CD4-positive, alpha-beta memory T cell (primary cell): ENCODE measurements at regions not wholly inside any gene's neighbourhood (a gene's known extent, or its start where the extent isn't known, plus 50 kb on each side); places are given as distances from the start of the nearest gene placed in this dataset.

Experiments
- CTCF ChIA-PET: fragments of 350-600 bp; sonication (Branson Sonifier 250); formaldehyde crosslinking; loops from one replicate; lab custom pipeline; 2021; ENCODE audit warnings: inconsistent platforms; ENCODE audit not compliant: partially characterized antibody; lab: Charles Lee
- POLR2A ChIA-PET: fragments of 350-600 bp; sonication (Branson Sonifier 250); formaldehyde crosslinking; loops from one replicate; lab custom pipeline; 2021; ENCODE audit not compliant: partially characterized antibody; lab: Charles Lee
- DNase-seq, 5 donors: peaks; one replicate each; pipeline versions ENCODE4 v3.0.0 to v3.0.0-alpha.2; 2020 to 2022; ENCODE audit warnings: mixed read lengths in 1 of 5
- H3K27ac ChIP-seq: one replicate; pipeline ENCODE4 v1.7.0; 2013; ENCODE audit warnings: low read depth, low read length
- H3K27me3 ChIP-seq: 2 replicates; pipeline ENCODE4 v1.7.0; 2013; ENCODE audit warnings: mild to moderate bottlenecking, low read length, moderate library complexity; ENCODE audit not compliant: insufficient read depth
- H3K36me3 ChIP-seq: 2 replicates; pipeline ENCODE4 v1.7.0; 2013; ENCODE audit warnings: mild to moderate bottlenecking, low read length, moderate library complexity; ENCODE audit not compliant: insufficient read depth
- H3K4me1 ChIP-seq: 2 replicates; pipeline ENCODE4 v1.7.0; 2013; ENCODE audit warnings: mild to moderate bottlenecking, low read length, moderate library complexity; ENCODE audit not compliant: insufficient read depth
- H3K4me3 ChIP-seq, 2 donors: one replicate each; pipeline ENCODE4 v1.7.0; 2013; ENCODE audit warnings: low read length in 2 of 2, mild to moderate bottlenecking in 1 of 2
- H3K9me3 ChIP-seq, 2 donors: one replicate each; pipeline ENCODE4 v1.7.0; 2013; ENCODE audit warnings: low read length in 2 of 2, control low read depth in 1 of 2; ENCODE audit not compliant: control insufficient read depth in 1 of 2
- H3K27ac Mint-ChIP-seq, 7 donors: one replicate each; pipeline ENCODE4 v1.8.0; 2020 to 2021; ENCODE audit warnings: mixed read lengths in 7 of 7, mild to moderate bottlenecking in 6 of 7, inconsistent platforms in 3 of 7, moderate library complexity in 3 of 7
- H3K27me3 Mint-ChIP-seq, 2 donors: one replicate each; pipeline ENCODE4 v1.8.0; 2020 to 2021; ENCODE audit warnings: mixed read lengths in 2 of 2
- H3K36me3 Mint-ChIP-seq, 2 donors: one replicate each; pipeline ENCODE4 v1.8.0; 2020 to 2021; ENCODE audit warnings: mixed read lengths in 2 of 2, inconsistent platforms in 1 of 2, mild to moderate bottlenecking in 1 of 2
- H3K4me1 Mint-ChIP-seq, 4 donors: one replicate each; pipeline ENCODE4 v1.8.0; 2020 to 2021; ENCODE audit warnings: mixed read lengths in 4 of 4, mild to moderate bottlenecking in 1 of 4
- H3K4me3 Mint-ChIP-seq, 8 donors: one replicate each; pipeline ENCODE4 v1.8.0; 2020 to 2021; ENCODE audit warnings: mixed read lengths in 8 of 8, mild to moderate bottlenecking in 7 of 8, moderate library complexity in 6 of 8, inconsistent platforms in 3 of 8
- H3K9me3 Mint-ChIP-seq, 8 donors: one replicate each; pipeline ENCODE4 v1.8.0; 2020 to 2021; ENCODE audit warnings: mixed read lengths in 8 of 8, mild to moderate bottlenecking in 5 of 8, inconsistent platforms in 3 of 8, moderate library complexity in 1 of 8
- intact Hi-C: fragments of 100-400 bp; cut with micrococcal nuclease; formaldehyde crosslinking; loops from one replicate; pipeline ENCODE4 v1.15.1; 2023

DNA sequence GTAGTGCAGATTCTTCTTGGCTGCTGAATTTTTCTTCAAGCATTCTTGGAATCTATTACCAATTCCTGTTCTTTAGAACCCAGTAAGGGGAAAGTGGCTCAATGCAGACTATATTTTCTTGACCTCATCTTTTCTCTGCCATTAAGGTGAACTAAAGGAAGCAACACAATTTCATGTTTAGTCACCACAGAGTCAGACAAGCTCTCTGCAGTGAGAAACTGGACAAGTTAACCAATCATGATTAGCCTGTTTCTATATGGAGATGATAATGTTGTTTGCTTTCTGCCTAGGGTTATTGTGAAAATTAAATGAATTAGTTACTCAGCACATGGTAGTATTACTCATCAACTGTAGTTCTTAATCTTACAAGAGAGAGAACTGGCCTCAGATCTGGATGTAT is 1075.1 kb downstream of the AGBL1 start:
- intact Hi-C loops, result no loop called here
- ChIA-PET CTCF (no interaction called here), POLR2A (no interaction called here)
- Histone ChIP-seq H3K9me3 (no peaks in the 10 kb centered on the region), H3K4me1 (no peaks in the 10 kb centered on the region), H3K36me3 (no peaks in the 10 kb centered on the region), H3K27me3 (no peaks in the 10 kb centered on the region), H3K4me3 (no peak overlapping the region), H3K27ac (no peak overlapping the region)
- Mint-ChIP-seq H3K27me3 (no peaks in the 10 kb centered on the region), H3K36me3 (no peaks in the 10 kb centered on the region), H3K27ac (no peak overlapping the region), H3K9me3 (peaks cover 0 to 9% (median 2%) of the 10 kb centered on the region in 8 donors), H3K4me3 (no peak overlapping the region), H3K4me1 (no peaks in the 10 kb centered on the region)
- no peak for DNase-seq

DNA sequence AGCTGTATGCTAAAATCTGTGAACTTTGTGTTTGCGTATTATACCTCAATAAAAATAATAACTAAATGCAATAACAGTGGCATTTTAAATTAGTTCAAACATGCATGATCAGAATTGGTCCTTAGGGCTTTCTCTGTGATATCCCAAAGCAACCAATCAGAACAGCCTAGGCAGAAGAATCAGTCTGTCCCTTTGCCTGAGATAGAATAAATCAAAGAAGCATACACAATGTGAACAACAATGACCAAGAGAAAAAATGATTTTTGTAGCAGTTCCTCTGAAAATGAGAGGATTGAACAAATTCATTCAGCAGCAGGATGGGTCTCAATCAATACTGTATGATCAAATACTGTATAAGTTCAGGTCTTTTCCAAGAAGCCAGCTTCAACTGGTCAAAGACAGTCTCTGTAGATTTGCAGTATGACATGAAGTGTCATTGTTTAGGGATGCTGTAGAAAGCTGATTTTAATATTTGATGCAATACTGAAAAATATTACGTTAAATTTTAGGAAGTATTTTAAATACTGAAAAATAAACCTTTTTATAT is 1071.6 kb downstream of the AGBL1 start:
- Histone ChIP-seq H3K27me3 (no peaks in the 10 kb centered on the region), H3K9me3 (no peaks in the 10 kb centered on the region), H3K4me1 (no peaks in the 10 kb centered on the region), H3K27ac (no peak overlapping the region), H3K4me3 (no peak overlapping the region), H3K36me3 (no peaks in the 10 kb centered on the region)
- intact Hi-C loops, result no loop called here
- H3K36me3 Mint-ChIP-seq, result no peaks in the 10 kb centered on the region
- CTCF ChIA-PET, result no interaction called here
- no peaks in the 10 kb centered on the region for H3K4me1 Mint-ChIP-seq
- no peak overlapping the region for H3K4me3 Mint-ChIP-seq
- POLR2A ChIA-PET, result no interaction called here
- DNase-seq, result no peak
- no peak overlapping the region for H3K27ac Mint-ChIP-seq
- H3K9me3 Mint-ChIP-seq, result peaks cover 0 to 13% (median 3%) of the 10 kb centered on the region in 8 donors
- no peaks in the 10 kb centered on the region for H3K27me3 Mint-ChIP-seq

- Histone ChIP-seq H3K9me3 (no peaks in the 10 kb centered on the region), H3K4me3 (no peak overlapping the region), H3K4me1 (no peaks in the 10 kb centered on the region), H3K27me3 (no peaks in the 10 kb centered on the region), H3K36me3 (no peaks in the 10 kb centered on the region), H3K27ac (no peak overlapping the region)
- Mint-ChIP-seq H3K4me1 (no peaks in the 10 kb centered on the region), H3K27ac (no peak overlapping the region), H3K9me3 (peaks cover 0 to 37% (median 11%) of the 10 kb centered on the region in 8 donors), H3K27me3 (peaks cover 1 to 5% of the 10 kb centered on the region in 2 donors), H3K36me3 (no peaks in the 10 kb centered on the region), H3K4me3 (no peak overlapping the region)
- ChIA-PET POLR2A (no interaction called here), CTCF (no interaction called here)
- no peak for DNase-seq
- intact Hi-C loops, result no loop called here
Measured at GRCh38 chr15:87145696-87146095, 1066.0 kb downstream of the AGBL1 start.

GRCh38 chr15:87144775-87145174 is 1065.1 kb downstream of the AGBL1 start:
- Histone ChIP-seq H3K9me3 (no peaks in the 10 kb centered on the region), H3K4me1 (no peaks in the 10 kb centered on the region), H3K4me3 (no peak overlapping the region), H3K27ac (no peak overlapping the region), H3K36me3 (no peaks in the 10 kb centered on the region), H3K27me3 (no peaks in the 10 kb centered on the region)
- Mint-ChIP-seq H3K4me3 (no peak overlapping the region), H3K36me3 (no peaks in the 10 kb centered on the region), H3K27me3 (peaks cover 1 to 5% of the 10 kb centered on the region in 2 donors), H3K27ac (no peak overlapping the region), H3K4me1 (no peaks in the 10 kb centered on the region), H3K9me3 (peaks cover 0 to 41% (median 12%) of the 10 kb centered on the region in 8 donors)
- ChIA-PET POLR2A (no interaction called here), CTCF (no interaction called here)
- DNase-seq, result no peak
- intact Hi-C loops, result no loop called here

GRCh38 chr15:87142096-87142495 is 1062.4 kb downstream of the AGBL1 start:
- intact Hi-C loops, result no loop called here
- Mint-ChIP-seq H3K27me3 (peaks cover 1 to 5% of the 10 kb centered on the region in 2 donors), H3K36me3 (no peaks in the 10 kb centered on the region), H3K9me3 (peaks cover 0 to 36% (median 14%) of the 10 kb centered on the region in 8 donors), H3K4me3 (no peak overlapping the region), H3K27ac (no peak overlapping the region), H3K4me1 (no peaks in the 10 kb centered on the region)
- no peaks in the 10 kb centered on the region for H3K9me3 ChIP-seq
- H3K27me3 ChIP-seq, result no peaks in the 10 kb centered on the region
- ChIA-PET POLR2A (no interaction called here), CTCF (no interaction called here)
- H3K4me3 ChIP-seq, result no peak overlapping the region
- H3K4me1 ChIP-seq, result no peaks in the 10 kb centered on the region
- no peak overlapping the region for H3K27ac ChIP-seq
- no peaks in the 10 kb centered on the region for H3K36me3 ChIP-seq
- DNase-seq, result no peak

- peaks cover 0 to 8% (median 2%) of the 10 kb centered on the region in 8 donors for H3K9me3 Mint-ChIP-seq
- H3K27ac ChIP-seq, result no peak overlapping the region
- no peak overlapping the region for H3K4me3 Mint-ChIP-seq
- H3K36me3 ChIP-seq, result no peaks in the 10 kb centered on the region
- H3K4me1 ChIP-seq, result no peaks in the 10 kb centered on the region
- DNase-seq, result no peak
- CTCF ChIA-PET, result no interaction called here
- intact Hi-C loops, result no loop called here
- no peak overlapping the region for H3K4me3 ChIP-seq
- H3K27ac Mint-ChIP-seq, result no peak overlapping the region
- H3K4me1 Mint-ChIP-seq, result no peaks in the 10 kb centered on the region
- POLR2A ChIA-PET, result no interaction called here
- H3K27me3 ChIP-seq, result no peaks in the 10 kb centered on the region
- H3K9me3 ChIP-seq, result no peaks in the 10 kb centered on the region
- H3K27me3 Mint-ChIP-seq, result peaks cover 2 to 4% of the 10 kb centered on the region in 2 donors
- H3K36me3 Mint-ChIP-seq, result no peaks in the 10 kb centered on the region
Measured at GRCh38 chr15:87135109-87135508, 1055.4 kb downstream of the AGBL1 start.

DNA sequence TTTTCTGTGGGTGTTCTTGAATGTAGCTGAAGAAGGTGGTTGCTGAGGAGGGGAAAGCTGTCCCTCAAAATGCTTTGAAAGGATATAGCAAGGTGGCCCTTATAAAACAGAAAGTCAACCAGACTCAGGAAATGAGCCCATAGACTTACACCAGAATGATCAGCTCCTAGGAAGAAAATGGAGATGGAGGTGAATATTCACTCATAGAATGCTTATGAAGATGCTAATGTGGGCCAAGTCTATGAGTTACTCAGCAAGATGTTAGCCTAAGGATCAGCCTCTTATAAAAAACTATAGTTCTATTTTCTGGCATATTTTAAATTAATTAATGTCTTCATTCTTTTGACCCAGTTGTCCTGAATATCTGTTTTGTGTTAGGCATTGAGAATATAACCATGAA is 1054.0 kb downstream of the AGBL1 start:
- Histone ChIP-seq H3K4me3 (no peak overlapping the region), H3K4me1 (no peaks in the 10 kb centered on the region), H3K27ac (no peak overlapping the region), H3K9me3 (no peaks in the 10 kb centered on the region), H3K36me3 (no peaks in the 10 kb centered on the region), H3K27me3 (no peaks in the 10 kb centered on the region)
- no peak for DNase-seq
- ChIA-PET POLR2A (no interaction called here), CTCF (no interaction called here)
- H3K4me3 Mint-ChIP-seq, result no peak overlapping the region
- intact Hi-C loops, result no loop called here
- no peak overlapping the region for H3K27ac Mint-ChIP-seq
- no peaks in the 10 kb centered on the region for H3K4me1 Mint-ChIP-seq
- peaks cover 2 to 4% of the 10 kb centered on the region in 2 donors for H3K27me3 Mint-ChIP-seq
- H3K36me3 Mint-ChIP-seq, result no peaks in the 10 kb centered on the region
- peaks cover 0 to 5% (median 0%) of the 10 kb centered on the region in 8 donors for H3K9me3 Mint-ChIP-seq

GRCh38 chr15:87131067-87131466 is 1051.4 kb downstream of the AGBL1 start:
- Histone ChIP-seq H3K27ac (no peak overlapping the region), H3K36me3 (no peaks in the 10 kb centered on the region), H3K4me3 (no peak overlapping the region), H3K9me3 (no peaks in the 10 kb centered on the region), H3K4me1 (no peaks in the 10 kb centered on the region), H3K27me3 (no peaks in the 10 kb centered on the region)
- POLR2A ChIA-PET, result no interaction called here
- no peak overlapping the region for H3K4me3 Mint-ChIP-seq
- no peaks in the 10 kb centered on the region for H3K36me3 Mint-ChIP-seq
- no peaks in the 10 kb centered on the region for H3K4me1 Mint-ChIP-seq
- H3K9me3 Mint-ChIP-seq, result peaks cover 0 to 4% (median 0%) of the 10 kb centered on the region in 8 donors
- intact Hi-C loops, result no loop called here
- no peak overlapping the region for H3K27ac Mint-ChIP-seq
- peaks cover 2 to 5% of the 10 kb centered on the region in 2 donors for H3K27me3 Mint-ChIP-seq
- DNase-seq, result no peak
- CTCF ChIA-PET, result no interaction called here
